ENCODE measurements at regions not wholly inside any gene's neighbourhood (a gene's known extent, or its start where the extent isn't known, plus 50 kb on each side); places are given as distances from the start of the nearest gene placed in this dataset.

GRCh38 chr5:27778121-27778520 is 739.7 kb upstream of the CDH9 start:
- no peak for TF ChIP-seq CTCF (IDR thresholded peaks at IDR 0.05; ENCODE audit: borderline replicate concordance, extremely low read depth, low read length, poor library complexity, severe bottlenecking)
- TF ChIP-seq EZH2 (IDR thresholded peaks at IDR 0.05; ENCODE audit: borderline replicate concordance, low read depth, low read length, severe bottlenecking) = no peak

Data from DND-41 (cell line).